ENCODE measurements at regions not wholly inside any gene's neighbourhood (a gene's known extent, or its start where the extent isn't known, plus 50 kb on each side); places are given as distances from the start of the nearest gene placed in this dataset.

- H3K27me3 ChIP-seq (ENCODE audit: control insufficient read depth, insufficient read depth, low read length), result no peaks in the 10 kb centered on the region
Observed at GRCh38 chr5:61813361-61813760, 481.3 kb downstream of the ZSWIM6 start.

GRCh38 chr5:61815339-61815738 is 483.3 kb downstream of the ZSWIM6 start:
- Histone ChIP-seq H3K36me3 (ENCODE audit: control insufficient read depth, insufficient read depth, low read length) (no peaks in the 10 kb centered on the region), H3K4me3 (ENCODE audit: low read depth, low read length) (no peak overlapping the region), H3K9ac (ENCODE audit: low read depth, low read length) (no peak overlapping the region), H3K4me1 (ENCODE audit: control insufficient read depth, insufficient read depth, low read length) (peaks cover 7% of the 10 kb centered on the region), H3K9me3 (ENCODE audit: control insufficient read depth, insufficient read depth, low read length) (no peaks in the 10 kb centered on the region), H3K27me3 (ENCODE audit: control insufficient read depth, insufficient read depth, low read length) (no peaks in the 10 kb centered on the region), H3K27ac (ENCODE audit: low read depth, low read length) (no peak overlapping the region)

More at GRCh38 chr5:61813361-61813760, 481.3 kb downstream of the ZSWIM6 start:
- H3K27ac ChIP-seq (ENCODE audit: low read depth, low read length), result no peak overlapping the region
- no peaks in the 10 kb centered on the region for H3K9me3 ChIP-seq (ENCODE audit: control insufficient read depth, insufficient read depth, low read length)
- H3K9ac ChIP-seq (ENCODE audit: low read depth, low read length), result no peak overlapping the region
- peaks cover 7% of the 10 kb centered on the region for H3K4me1 ChIP-seq (ENCODE audit: control insufficient read depth, insufficient read depth, low read length)
- H3K4me3 ChIP-seq (ENCODE audit: low read depth, low read length), result no peak overlapping the region
- no peaks in the 10 kb centered on the region for H3K36me3 ChIP-seq (ENCODE audit: control insufficient read depth, insufficient read depth, low read length)

GRCh38 chr5:61816146-61816545 is 484.1 kb downstream of the ZSWIM6 start:
- Histone ChIP-seq H3K4me3 (ENCODE audit: low read depth, low read length) (no peak overlapping the region), H3K36me3 (ENCODE audit: control insufficient read depth, insufficient read depth, low read length) (no peaks in the 10 kb centered on the region), H3K9ac (ENCODE audit: low read depth, low read length) (no peak overlapping the region), H3K4me1 (ENCODE audit: control insufficient read depth, insufficient read depth, low read length) (peaks cover 7% of the 10 kb centered on the region), H3K27me3 (ENCODE audit: control insufficient read depth, insufficient read depth, low read length) (no peaks in the 10 kb centered on the region), H3K27ac (ENCODE audit: low read depth, low read length) (no peak overlapping the region), H3K9me3 (ENCODE audit: control insufficient read depth, insufficient read depth, low read length) (no peaks in the 10 kb centered on the region)

- H3K4me3 ChIP-seq (ENCODE audit: low read depth, low read length), result no peak overlapping the region
- no peaks in the 10 kb centered on the region for H3K36me3 ChIP-seq (ENCODE audit: control insufficient read depth, insufficient read depth, low read length)
- peaks cover 7% of the 10 kb centered on the region for H3K4me1 ChIP-seq (ENCODE audit: control insufficient read depth, insufficient read depth, low read length)
- H3K27me3 ChIP-seq (ENCODE audit: control insufficient read depth, insufficient read depth, low read length), result no peaks in the 10 kb centered on the region
- H3K27ac ChIP-seq (ENCODE audit: low read depth, low read length), result no peak overlapping the region
- no peaks in the 10 kb centered on the region for H3K9me3 ChIP-seq (ENCODE audit: control insufficient read depth, insufficient read depth, low read length)
- no peak overlapping the region for H3K9ac ChIP-seq (ENCODE audit: low read depth, low read length)
Observed at GRCh38 chr5:61816585-61817450, 484.8 kb downstream of the ZSWIM6 start.

GRCh38 chr5:61817472-61818326 is 485.6 kb downstream of the ZSWIM6 start:
- no peak overlapping the region for H3K27ac ChIP-seq (ENCODE audit: low read depth, low read length)
- H3K4me1 ChIP-seq (ENCODE audit: control insufficient read depth, insufficient read depth, low read length), result peaks cover 7% of the 10 kb centered on the region
- no peaks in the 10 kb centered on the region for H3K36me3 ChIP-seq (ENCODE audit: control insufficient read depth, insufficient read depth, low read length)
- H3K27me3 ChIP-seq (ENCODE audit: control insufficient read depth, insufficient read depth, low read length), result no peaks in the 10 kb centered on the region
- H3K9ac ChIP-seq (ENCODE audit: low read depth, low read length), result no peak overlapping the region
- no peak overlapping the region for H3K4me3 ChIP-seq (ENCODE audit: low read depth, low read length)
- no peaks in the 10 kb centered on the region for H3K9me3 ChIP-seq (ENCODE audit: control insufficient read depth, insufficient read depth, low read length)

- H3K9ac ChIP-seq (ENCODE audit: low read depth, low read length), result no peak overlapping the region
- no peaks in the 10 kb centered on the region for H3K36me3 ChIP-seq (ENCODE audit: control insufficient read depth, insufficient read depth, low read length)
- peaks cover 7% of the 10 kb centered on the region for H3K4me1 ChIP-seq (ENCODE audit: control insufficient read depth, insufficient read depth, low read length)
- no peak overlapping the region for H3K27ac ChIP-seq (ENCODE audit: low read depth, low read length)
- no peaks in the 10 kb centered on the region for H3K9me3 ChIP-seq (ENCODE audit: control insufficient read depth, insufficient read depth, low read length)
- H3K27me3 ChIP-seq (ENCODE audit: control insufficient read depth, insufficient read depth, low read length), result no peaks in the 10 kb centered on the region
- no peak overlapping the region for H3K4me3 ChIP-seq (ENCODE audit: low read depth, low read length)
Observed at GRCh38 chr5:61820836-61821235, 485.2 kb upstream of the KIF2A start.

GRCh38 chr5:61821561-61821960 is 484.4 kb upstream of the KIF2A start:
- H3K36me3 ChIP-seq (ENCODE audit: control insufficient read depth, insufficient read depth, low read length), result no peaks in the 10 kb centered on the region
- H3K27ac ChIP-seq (ENCODE audit: low read depth, low read length), result no peak overlapping the region
- no peaks in the 10 kb centered on the region for H3K9me3 ChIP-seq (ENCODE audit: control insufficient read depth, insufficient read depth, low read length)
- H3K4me1 ChIP-seq (ENCODE audit: control insufficient read depth, insufficient read depth, low read length), result peaks cover 7% of the 10 kb centered on the region
- H3K4me3 ChIP-seq (ENCODE audit: low read depth, low read length), result no peak overlapping the region
- no peak overlapping the region for H3K9ac ChIP-seq (ENCODE audit: low read depth, low read length)
- H3K27me3 ChIP-seq (ENCODE audit: control insufficient read depth, insufficient read depth, low read length), result no peaks in the 10 kb centered on the region

GRCh38 chr5:61822584-61822983 is 483.4 kb upstream of the KIF2A start:
- H3K27ac ChIP-seq (ENCODE audit: low read depth, low read length), result no peak overlapping the region

GRCh38 chr5:61823065-61823464 is 482.9 kb upstream of the KIF2A start:
- H3K27ac ChIP-seq (ENCODE audit: low read depth, low read length), result no peak overlapping the region
- H3K27me3 ChIP-seq (ENCODE audit: control insufficient read depth, insufficient read depth, low read length), result no peaks in the 10 kb centered on the region
- no peaks in the 10 kb centered on the region for H3K9me3 ChIP-seq (ENCODE audit: control insufficient read depth, insufficient read depth, low read length)
- no peak overlapping the region for H3K9ac ChIP-seq (ENCODE audit: low read depth, low read length)
- H3K4me3 ChIP-seq (ENCODE audit: low read depth, low read length), result no peak overlapping the region
- no peaks in the 10 kb centered on the region for H3K4me1 ChIP-seq (ENCODE audit: control insufficient read depth, insufficient read depth, low read length)
- no peaks in the 10 kb centered on the region for H3K36me3 ChIP-seq (ENCODE audit: control insufficient read depth, insufficient read depth, low read length)

More at GRCh38 chr5:61822584-61822983, 483.4 kb upstream of the KIF2A start:
- H3K4me3 ChIP-seq (ENCODE audit: low read depth, low read length), result no peak overlapping the region
- H3K4me1 ChIP-seq (ENCODE audit: control insufficient read depth, insufficient read depth, low read length), result peaks cover 1% of the 10 kb centered on the region
- H3K36me3 ChIP-seq (ENCODE audit: control insufficient read depth, insufficient read depth, low read length), result no peaks in the 10 kb centered on the region
- no peak overlapping the region for H3K9ac ChIP-seq (ENCODE audit: low read depth, low read length)
- no peaks in the 10 kb centered on the region for H3K27me3 ChIP-seq (ENCODE audit: control insufficient read depth, insufficient read depth, low read length)
- no peaks in the 10 kb centered on the region for H3K9me3 ChIP-seq (ENCODE audit: control insufficient read depth, insufficient read depth, low read length)

- Histone ChIP-seq H3K4me3 (ENCODE audit: low read depth, low read length) (no peak overlapping the region), H3K27ac (ENCODE audit: low read depth, low read length) (no peak overlapping the region), H3K4me1 (ENCODE audit: control insufficient read depth, insufficient read depth, low read length) (no peaks in the 10 kb centered on the region), H3K36me3 (ENCODE audit: control insufficient read depth, insufficient read depth, low read length) (no peaks in the 10 kb centered on the region), H3K27me3 (ENCODE audit: control insufficient read depth, insufficient read depth, low read length) (no peaks in the 10 kb centered on the region), H3K9me3 (ENCODE audit: control insufficient read depth, insufficient read depth, low read length) (no peaks in the 10 kb centered on the region), H3K9ac (ENCODE audit: low read depth, low read length) (no peak overlapping the region)
Observed at GRCh38 chr5:61823781-61824180, 482.2 kb upstream of the KIF2A start.

GRCh38 chr5:61824396-61824795 is 481.6 kb upstream of the KIF2A start:
- Histone ChIP-seq H3K9me3 (ENCODE audit: control insufficient read depth, insufficient read depth, low read length) (no peaks in the 10 kb centered on the region), H3K27ac (ENCODE audit: low read depth, low read length) (no peak overlapping the region), H3K27me3 (ENCODE audit: control insufficient read depth, insufficient read depth, low read length) (no peaks in the 10 kb centered on the region), H3K4me1 (ENCODE audit: control insufficient read depth, insufficient read depth, low read length) (no peaks in the 10 kb centered on the region), H3K36me3 (ENCODE audit: control insufficient read depth, insufficient read depth, low read length) (no peaks in the 10 kb centered on the region), H3K9ac (ENCODE audit: low read depth, low read length) (no peak overlapping the region), H3K4me3 (ENCODE audit: low read depth, low read length) (no peak overlapping the region)
